ENCODE measurements at regions not wholly inside any gene's neighbourhood (a gene's known extent, or its start where the extent isn't known, plus 50 kb on each side); places are given as distances from the start of the nearest gene placed in this dataset.

- no peak for DNase-seq
- Histone ChIP-seq H3K36me3 (no peaks in the 10 kb centered on the region), H3K9me3 (peaks cover 0 to 7% (median 0%) of the 10 kb centered on the region in 12 donors), H3K4me1 (no peaks in the 10 kb centered on the region), H3K27ac (no peak overlapping the region), H3K27me3 (no peaks in the 10 kb centered on the region), H3K4me3 (no peak overlapping the region)
- TF ChIP-seq POLR2A (IDR thresholded peaks at IDR 0.05) (no peak), CTCF (IDR thresholded peaks at IDR 0.05) (no peak)
- intact Hi-C loops (cut with DNase I): no loop called here
- ATAC-seq: no peak
- WGBS, 4 donors: 69 to 81% (median 71%) methylated on average over 1 of the region's 1 CpG
Measured at GRCh38 chr3:6177417-6177816, 683.5 kb upstream of the GRM7 start.

- ATAC-seq: no peak
- intact Hi-C loops (cut with DNase I): no loop called here
- WGBS, 4 donors: 73 to 88% (median 82%) methylated on average over 3 of the region's 3 CpGs
- H3K27me3 ChIP-seq: no peaks in the 10 kb centered on the region
- no peaks in the 10 kb centered on the region for H3K4me1 ChIP-seq
- no peaks in the 10 kb centered on the region for H3K36me3 ChIP-seq
- no peak for TF ChIP-seq POLR2A (IDR thresholded peaks at IDR 0.05)
- TF ChIP-seq CTCF (IDR thresholded peaks at IDR 0.05): no peak
- no peak for DNase-seq
- peaks cover 0 to 7% (median 0%) of the 10 kb centered on the region in 12 donors for H3K9me3 ChIP-seq
- H3K27ac ChIP-seq: no peak overlapping the region
- H3K4me3 ChIP-seq: no peak overlapping the region
Measured at GRCh38 chr3:6179761-6180160, 681.2 kb upstream of the GRM7 start.

GRCh38 chr3:6180171-6180570 lies 680.7 kb upstream of the GRM7 start:
- intact Hi-C loops (cut with DNase I): no loop called here
- ATAC-seq (no peak), DNase-seq (no peak)
- peaks cover 0 to 7% (median 0%) of the 10 kb centered on the region in 12 donors for H3K9me3 ChIP-seq
- no peak for TF ChIP-seq POLR2A (IDR thresholded peaks at IDR 0.05)
- no peak for TF ChIP-seq CTCF (IDR thresholded peaks at IDR 0.05)
- no peaks in the 10 kb centered on the region for H3K36me3 ChIP-seq
- no peaks in the 10 kb centered on the region for H3K27me3 ChIP-seq
- H3K4me3 ChIP-seq: no peak overlapping the region
- H3K4me1 ChIP-seq: no peaks in the 10 kb centered on the region
- H3K27ac ChIP-seq: no peak overlapping the region

GRCh38 chr3:6182476-6182875 lies 678.4 kb upstream of the GRM7 start:
- H3K9me3 ChIP-seq: peaks cover 0 to 2% (median 0%) of the 10 kb centered on the region in 12 donors
- WGBS, 4 donors: 51 to 69% (median 62%) methylated on average over 5 of the region's 5 CpGs
- no peak for ATAC-seq
- intact Hi-C loops (cut with DNase I): no loop called here
- TF ChIP-seq CTCF (IDR thresholded peaks at IDR 0.05) (no peak), POLR2A (IDR thresholded peaks at IDR 0.05) (no peak)
- no peak overlapping the region for H3K27ac ChIP-seq
- H3K36me3 ChIP-seq: no peaks in the 10 kb centered on the region
- no peaks in the 10 kb centered on the region for H3K4me1 ChIP-seq
- no peak overlapping the region for H3K4me3 ChIP-seq
- no peak for DNase-seq
- no peaks in the 10 kb centered on the region for H3K27me3 ChIP-seq
